SH-SY5Y (cell line): ENCODE measurements at regions not wholly inside any gene's neighbourhood (a gene's known extent, or its start where the extent isn't known, plus 50 kb on each side); places are given as distances from the start of the nearest gene placed in this dataset.

Source experiments
- GATA2 ChIP-seq: IDR thresholded peaks from 2 replicates; pipeline ENCODE4 v1.6.1; 2011; ENCODE audit warnings: mild to moderate bottlenecking, low read depth, low read length
- GATA3 ChIP-seq: IDR thresholded peaks from 2 replicates; pipeline ENCODE4 v1.6.1; 2011; ENCODE audit warnings: low read depth, mild to moderate bottlenecking, low read length, moderate library complexity

GRCh38 chr3:148036331-148036876 lies 627.2 kb downstream of the ZIC1 start:
- no peak for TF ChIP-seq GATA3
- no peak for TF ChIP-seq GATA2

GRCh38 chr3:148042663-148043445 lies 633.7 kb downstream of the ZIC1 start:
- TF ChIP-seq GATA2 (no peak), GATA3 (0 out of 2 replicates have a peak, but pooled peaks have one; percentile 24)

- TF ChIP-seq GATA2 (no peak), GATA3 (no peak)
Observed at GRCh38 chr3:148044151-148044550, 635.0 kb downstream of the ZIC1 start.

- no peak for TF ChIP-seq GATA2
- no peak for TF ChIP-seq GATA3
Observed at GRCh38 chr3:148054999-148055398, 642.7 kb upstream of the AGTR1 start.

- TF ChIP-seq GATA3, result no peak
Observed at GRCh38 chr3:148062590-148062989, 635.1 kb upstream of the AGTR1 start.

GRCh38 chr3:148066802-148067201 lies 630.9 kb upstream of the AGTR1 start:
- no peak for TF ChIP-seq GATA3
- no peak for TF ChIP-seq GATA2

GRCh38 chr3:148068466-148068865 lies 629.2 kb upstream of the AGTR1 start:
- TF ChIP-seq GATA2 (no peak), GATA3 (no peak)

GRCh38 chr3:148070041-148070440 lies 627.7 kb upstream of the AGTR1 start:
- TF ChIP-seq GATA2 (no peak), GATA3 (no peak)

- TF ChIP-seq GATA2 (no peak), GATA3 (no peak)
Observed at GRCh38 chr3:148073721-148074456, 623.8 kb upstream of the AGTR1 start.

GRCh38 chr3:148074946-148075345 lies 622.8 kb upstream of the AGTR1 start:
- TF ChIP-seq GATA3 (no peak), GATA2 (no peak)

GRCh38 chr3:148075771-148076716 lies 621.7 kb upstream of the AGTR1 start:
- peak; percentile 73; the same call in 1 of the 2 replicates for TF ChIP-seq GATA3
- TF ChIP-seq GATA2, result peak; percentile 80

GRCh38 chr3:148077318-148077923 lies 620.3 kb upstream of the AGTR1 start:
- TF ChIP-seq GATA3, result no peak
- no peak for TF ChIP-seq GATA2

- no peak for TF ChIP-seq GATA2
- no peak for TF ChIP-seq GATA3
Observed at GRCh38 chr3:148077965-148078364, 619.7 kb upstream of the AGTR1 start.

GRCh38 chr3:148078658-148079057 lies 619.0 kb upstream of the AGTR1 start:
- no peak for TF ChIP-seq GATA3
- TF ChIP-seq GATA2, result no peak
